IMR-90 (cell line): ENCODE measurements at regions not wholly inside any gene's neighbourhood (a gene's known extent, or its start where the extent isn't known, plus 50 kb on each side); places are given as distances from the start of the nearest gene placed in this dataset.

ENCODE experiments used
- ATAC-seq: fragments of 200-7000 bp; cut with Tn5 transposase; 2 replicates; pipeline ENCODE4 v1.9.1; 2020; ENCODE audit warnings: low read depth, mild to moderate bottlenecking, moderate library complexity
- BruUV-seq: library from RNA; stranded (reverse); fragments of 400-500 nt; replicated peaks from 2 replicates; lab custom pipeline; 2021; lab: Mats Ljungman, UMichigan
- CTCF ChIA-PET: fragments of 300-600 bp; formaldehyde crosslinking; extraction: SDS; loops from one replicate; lab custom pipeline; 2021; ENCODE audit warnings: antibody characterized with exemption; lab: Yijun Ruan, JAX
- POLR2A ChIA-PET: fragments of 300-600 bp; sonication (Branson Sonifier 250); formaldehyde crosslinking; loops from one replicate; lab custom pipeline; 2022; ENCODE audit warnings: antibody characterized with exemption; ENCODE audit not compliant: unreplicated experiment; lab: Charles Lee
- DNase-seq: peaks from one replicate; pipeline ENCODE4 v3.0.0; 2013
- H2AFZ ChIP-seq: replicated peaks from 2 replicates; pipeline ENCODE3; 2013; ENCODE audit warnings: low read length, mild to moderate bottlenecking; ENCODE audit not compliant: poor library complexity
- H2AK5ac ChIP-seq: 2 replicates; pipeline ENCODE4 v1.6.1; 2013; ENCODE audit warnings: low read depth, low read length, inconsistent platforms
- H2AK9ac ChIP-seq: replicated peaks from 2 replicates; pipeline ENCODE3; 2013; ENCODE audit warnings: mild to moderate bottlenecking, low read depth, low read length, moderate library complexity; ENCODE audit not compliant: poor library complexity
- H2BK120ac ChIP-seq: 2 replicates; pipeline ENCODE4 v1.6.1; 2013; ENCODE audit warnings: low read depth, low read length, inconsistent platforms
- H2BK15ac ChIP-seq: 3 replicates; pipeline ENCODE4 v1.6.1; 2013; ENCODE audit warnings: low read depth, low read length, inconsistent platforms
- H2BK20ac ChIP-seq: 2 replicates; pipeline ENCODE4 v1.6.1; 2013; ENCODE audit warnings: low read depth, mild to moderate bottlenecking, inconsistent platforms, low read length, moderate library complexity
- H2BK5ac ChIP-seq: 2 replicates; pipeline ENCODE4 v1.6.1; 2013; ENCODE audit warnings: mild to moderate bottlenecking, low read depth, low read length, inconsistent platforms; ENCODE audit not compliant: poor library complexity, severe bottlenecking
- H3K14ac ChIP-seq: replicated peaks from 2 replicates; pipeline ENCODE4 v1.6.1; 2013; ENCODE audit warnings: low read depth, low read length, inconsistent platforms
- H3K18ac ChIP-seq: 2 replicates; pipeline ENCODE4 v1.6.1; 2013; ENCODE audit warnings: low read depth, low read length, control low read depth
- H3K23ac ChIP-seq: 2 replicates; pipeline ENCODE4 v1.6.1; 2013; ENCODE audit warnings: low read depth, low read length, inconsistent platforms
- H3K27ac ChIP-seq: 2 replicates; pipeline ENCODE4 v1.5.1; 2013; ENCODE audit warnings: mild to moderate bottlenecking, control low read depth, low read length; ENCODE audit not compliant: insufficient read depth
- H3K27me3 ChIP-seq: 2 replicates; pipeline ENCODE4 v1.6.1; 2013; ENCODE audit warnings: low read length; ENCODE audit not compliant: control insufficient read depth, insufficient read depth
- H3K36me3 ChIP-seq: 2 replicates; pipeline ENCODE4 v1.6.1; 2013; ENCODE audit warnings: low read length, mixed read lengths; ENCODE audit not compliant: control insufficient read depth, insufficient read depth
- H3K4ac ChIP-seq: 2 replicates; pipeline ENCODE4 v1.6.1; 2013; ENCODE audit warnings: low read depth, low read length, inconsistent platforms
- H3K4me1 ChIP-seq: 2 replicates; pipeline ENCODE4 v1.6.1; 2013; ENCODE audit warnings: low read length, mixed read lengths; ENCODE audit not compliant: control insufficient read depth, insufficient read depth
- H3K4me2 ChIP-seq: 2 replicates; pipeline ENCODE4 v1.6.1; 2013; ENCODE audit warnings: low read depth, mild to moderate bottlenecking, control low read depth, low read length, moderate library complexity
- H3K4me3 ChIP-seq: 2 replicates; pipeline ENCODE4 v1.5.1; 2013; ENCODE audit warnings: low read depth, mild to moderate bottlenecking, control low read depth, low read length, moderate library complexity; ENCODE audit not compliant: insufficient read depth
- H3K56ac ChIP-seq: 2 replicates; pipeline ENCODE4 v1.6.1; 2013; ENCODE audit warnings: low read length, inconsistent platforms; ENCODE audit not compliant: insufficient read depth; ENCODE audit errors: extremely low read depth
- H3K79me1 ChIP-seq, 2 experiments: 2 replicates each; pipeline ENCODE4 v1.6.1; 2013; ENCODE audit warnings: low read length in 2 of 2, inconsistent platforms in 1 of 2, low read depth in 1 of 2
- H3K9ac ChIP-seq: 2 replicates; pipeline ENCODE4 v1.6.1; 2013; ENCODE audit warnings: low read depth, low read length, control low read depth
- H3K9me1 ChIP-seq: 2 replicates; pipeline ENCODE4 v1.6.1; 2013; ENCODE audit warnings: low read length, inconsistent platforms; ENCODE audit not compliant: insufficient read depth
- H3K9me3 ChIP-seq: 2 replicates; pipeline ENCODE4 v1.6.1; 2013; ENCODE audit warnings: low read length; ENCODE audit not compliant: control insufficient read depth, insufficient read depth
- H4K20me1 ChIP-seq: 2 replicates; pipeline ENCODE4 v1.6.1; 2013; ENCODE audit warnings: low read length, inconsistent platforms; ENCODE audit not compliant: insufficient read depth
- H4K5ac ChIP-seq: 2 replicates; pipeline ENCODE4 v1.6.1; 2013; ENCODE audit warnings: mild to moderate bottlenecking, low read depth, low read length, control low read depth
- H4K8ac ChIP-seq, 2 experiments: 2 replicates each; pipeline ENCODE4 v1.6.1; 2013; ENCODE audit warnings: low read depth in 2 of 2, low read length in 2 of 2, control low read depth in 1 of 2, inconsistent platforms in 1 of 2
- H4K91ac ChIP-seq: 2 replicates; pipeline ENCODE4 v1.6.1; 2013; ENCODE audit warnings: low read depth, low read length, inconsistent platforms; ENCODE audit not compliant: insufficient read depth
- BHLHE40 ChIP-seq: fragments of 150-350 bp; IDR thresholded peaks from 2 replicates; pipeline ENCODE4 v1.6.1; 2016; ENCODE audit warnings: mild to moderate bottlenecking, low read depth, low read length
- CEBPB ChIP-seq: IDR thresholded peaks from 2 replicates; pipeline ENCODE4 v1.6.1; 2012; ENCODE audit warnings: low read depth, low read length, improper control_type of control experiment
- CHD1 ChIP-seq: IDR thresholded peaks from 2 replicates; pipeline ENCODE4 v1.6.1; 2012; ENCODE audit warnings: low read depth, low read length, improper control_type of control experiment
- ELK1 ChIP-seq: fragments of 150-350 bp; IDR thresholded peaks from 2 replicates; pipeline ENCODE4 v1.6.1; 2016; ENCODE audit warnings: low read depth, mild to moderate bottlenecking, low read length, moderate library complexity, borderline replicate concordance
- FOS ChIP-seq: fragments of 150-350 bp; IDR thresholded peaks from 2 replicates; pipeline ENCODE4 v1.6.1; 2016; ENCODE audit warnings: low read depth, low read length
- MAFK ChIP-seq: IDR thresholded peaks from 2 replicates; pipeline ENCODE4 v1.6.1; 2012; ENCODE audit warnings: low read depth, low read length, improper control_type of control experiment
- MAZ ChIP-seq: IDR thresholded peaks from 2 replicates; pipeline ENCODE4 v1.6.1; 2012; ENCODE audit warnings: low read depth, mild to moderate bottlenecking, low read length, improper control_type of control experiment, moderate library complexity, borderline replicate concordance
- MXI1 ChIP-seq: IDR thresholded peaks from 2 replicates; pipeline ENCODE4 v1.6.1; 2012; ENCODE audit warnings: low read depth, mild to moderate bottlenecking, low read length, moderate library complexity, borderline replicate concordance
- NFE2L2 ChIP-seq: fragments of 150-350 bp; IDR thresholded peaks from 2 replicates; pipeline ENCODE4 v1.6.1; 2016; ENCODE audit warnings: low read depth, mild to moderate bottlenecking, low read length
- POLR2A ChIP-seq: IDR thresholded peaks from 2 replicates; pipeline ENCODE4 v1.6.1; 2012; ENCODE audit warnings: mild to moderate bottlenecking, low read depth, low read length
- RAD21 ChIP-seq: IDR thresholded peaks from 2 replicates; pipeline ENCODE4 v1.6.1; 2012; ENCODE audit warnings: low read length, improper control_type of control experiment
- RCOR1 ChIP-seq: IDR thresholded peaks from 2 replicates; pipeline ENCODE4 v1.6.1; 2012; ENCODE audit warnings: mild to moderate bottlenecking, low read length, improper control_type of control experiment; ENCODE audit not compliant: insufficient replicate concordance
- RFX5 ChIP-seq: IDR thresholded peaks from 2 replicates; pipeline ENCODE4 v1.8.0; 2012; ENCODE audit warnings: low read depth, mild to moderate bottlenecking, low read length, moderate library complexity
- SMC3 ChIP-seq: fragments of 150-350 bp; IDR thresholded peaks from 2 replicates; pipeline ENCODE4 v1.6.1; 2016; ENCODE audit warnings: low read depth, mild to moderate bottlenecking, antibody characterized with exemption, low read length, moderate library complexity
- WGBS, 2 experiments: methylation state at CpG; one replicate each; pipeline versions ENCODE4 v1.1.5 to v1.1.7; 2013; ENCODE audit warnings: missing lambda C conversion rate in 2 of 2; ENCODE audit not compliant: insufficient read length in 1 of 2; ENCODE audit errors: extremely low coverage in 2 of 2; 5-methylcytosine and 5-hydroxymethylcytosine counted together
- dilution Hi-C: fragments of 300-500 bp; cut with HindIII; formaldehyde crosslinking; loops from one replicate; pipeline ENCODE4 v1.14.3; 2018; ENCODE audit warnings: low sequenced_read_pairs; ENCODE audit not compliant: unreplicated experiment
- in situ Hi-C: fragments of 300-500 bp; cut with MboI; formaldehyde crosslinking; loops from 3 replicates; pipeline ENCODE4 v1.14.3; 2019; ENCODE audit warnings: low sequenced_read_pairs, inconsistent platforms, mixed read lengths
- intact Hi-C: fragments of 100-400 bp; cut with micrococcal nuclease; formaldehyde crosslinking; loops from 2 replicates; pipeline ENCODE4 v1.10.0; 2022
- TF ChIP-seq, protein P1 (sequence below): conservative IDR thresholded peaks from 2 replicates; pipeline ENCODE4 v1.5.1; 2012; ENCODE audit warnings: mild to moderate bottlenecking, low read depth, low read length, improper control_type of control experiment
- TF ChIP-seq, protein P2 (sequence below): fragments of 150-350 bp; IDR thresholded peaks from 2 replicates; pipeline ENCODE4 v1.6.1; 2017; ENCODE audit warnings: mild to moderate bottlenecking, antibody characterized with exemption, low read length, low read depth

GRCh38 chr3:106588739-106589138, 719.9 kb upstream of the CBLB start:
- no peak overlapping the region for H3K9ac ChIP-seq
- H2BK5ac ChIP-seq = no peak overlapping the region
- no peak overlapping the region for H4K8ac ChIP-seq
- in situ Hi-C loops (no loop called here), intact Hi-C loops (no loop called here), dilution Hi-C loops (no loop called here)
- no peak overlapping the region for H4K5ac ChIP-seq
- no peak overlapping the region for H2BK15ac ChIP-seq
- no peak overlapping the region for H3K4me2 ChIP-seq
- no peak for DNase-seq
- H3K18ac ChIP-seq = no peak overlapping the region
- H3K9me1 ChIP-seq = no peaks in the 10 kb centered on the region
- no peak overlapping the region for H3K56ac ChIP-seq
- H3K36me3 ChIP-seq = no peaks in the 10 kb centered on the region
- H3K4me3 ChIP-seq = no peak overlapping the region
- H4K20me1 ChIP-seq = no peaks in the 10 kb centered on the region
- no peak for TF ChIP-seq RCOR1
- no peak for TF ChIP-seq MAFK
- no peak for TF ChIP-seq FOS
- TF ChIP-seq, protein P1, sequence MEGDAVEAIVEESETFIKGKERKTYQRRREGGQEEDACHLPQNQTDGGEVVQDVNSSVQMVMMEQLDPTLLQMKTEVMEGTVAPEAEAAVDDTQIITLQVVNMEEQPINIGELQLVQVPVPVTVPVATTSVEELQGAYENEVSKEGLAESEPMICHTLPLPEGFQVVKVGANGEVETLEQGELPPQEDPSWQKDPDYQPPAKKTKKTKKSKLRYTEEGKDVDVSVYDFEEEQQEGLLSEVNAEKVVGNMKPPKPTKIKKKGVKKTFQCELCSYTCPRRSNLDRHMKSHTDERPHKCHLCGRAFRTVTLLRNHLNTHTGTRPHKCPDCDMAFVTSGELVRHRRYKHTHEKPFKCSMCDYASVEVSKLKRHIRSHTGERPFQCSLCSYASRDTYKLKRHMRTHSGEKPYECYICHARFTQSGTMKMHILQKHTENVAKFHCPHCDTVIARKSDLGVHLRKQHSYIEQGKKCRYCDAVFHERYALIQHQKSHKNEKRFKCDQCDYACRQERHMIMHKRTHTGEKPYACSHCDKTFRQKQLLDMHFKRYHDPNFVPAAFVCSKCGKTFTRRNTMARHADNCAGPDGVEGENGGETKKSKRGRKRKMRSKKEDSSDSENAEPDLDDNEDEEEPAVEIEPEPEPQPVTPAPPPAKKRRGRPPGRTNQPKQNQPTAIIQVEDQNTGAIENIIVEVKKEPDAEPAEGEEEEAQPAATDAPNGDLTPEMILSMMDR = no peak
- no peak for TF ChIP-seq CEBPB
- no peak for TF ChIP-seq CHD1
- TF ChIP-seq POLR2A = no peak
- TF ChIP-seq, protein P2, sequence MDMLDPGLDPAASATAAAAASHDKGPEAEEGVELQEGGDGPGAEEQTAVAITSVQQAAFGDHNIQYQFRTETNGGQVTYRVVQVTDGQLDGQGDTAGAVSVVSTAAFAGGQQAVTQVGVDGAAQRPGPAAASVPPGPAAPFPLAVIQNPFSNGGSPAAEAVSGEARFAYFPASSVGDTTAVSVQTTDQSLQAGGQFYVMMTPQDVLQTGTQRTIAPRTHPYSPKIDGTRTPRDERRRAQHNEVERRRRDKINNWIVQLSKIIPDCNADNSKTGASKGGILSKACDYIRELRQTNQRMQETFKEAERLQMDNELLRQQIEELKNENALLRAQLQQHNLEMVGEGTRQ = no peak
- TF ChIP-seq RFX5 = no peak
- TF ChIP-seq NFE2L2 = no peak
- TF ChIP-seq RAD21 = no peak
- no peak for TF ChIP-seq SMC3
- no peak for TF ChIP-seq BHLHE40
- no peak for TF ChIP-seq MXI1
- no peak for TF ChIP-seq MAZ
- TF ChIP-seq ELK1 = no peak
- H3K14ac ChIP-seq = no peak overlapping the region
- no peak overlapping the region for H2AK5ac ChIP-seq
- no peaks in the 10 kb centered on the region for H3K4me1 ChIP-seq
- ChIA-PET CTCF (no interaction called here), POLR2A (no interaction called here)
- no TSS peak for BruUV-seq
- H3K23ac ChIP-seq = no peak overlapping the region
- no peaks in the 10 kb centered on the region for H3K9me3 ChIP-seq
- H2BK120ac ChIP-seq = no peak overlapping the region
- no peaks in the 10 kb centered on the region for H3K27me3 ChIP-seq
- no CpG with 5 or more reads among the region's 1 CpG for WGBS, 2 experiments
- H4K91ac ChIP-seq = no peak overlapping the region
- no peaks in the 10 kb centered on the region for H3K79me1 ChIP-seq
- H2BK20ac ChIP-seq = no peak overlapping the region
- H3K27ac ChIP-seq = no peak overlapping the region
- no peak for ATAC-seq
- H2AK9ac ChIP-seq = no peak overlapping the region
- H3K4ac ChIP-seq = no peak overlapping the region
- no peak overlapping the region for H2AFZ ChIP-seq
